ENCODE measurements at regions not wholly inside any gene's neighbourhood (a gene's known extent, or its start where the extent isn't known, plus 50 kb on each side); places are given as distances from the start of the nearest gene placed in this dataset.
"Not testable (repeated sequence)": the region's sequence is repeated elsewhere in the genome, so short reads cannot be mapped to it uniquely, and the experiment has no call there.

GRCh38 chr12:62196146-62196545, 64.1 kb upstream of the USP15 start:
- no peak overlapping the region for H3K4me3 ChIP-seq (ENCODE audit: low read depth, low read length)
- TF ChIP-seq CTCF (conservative IDR thresholded peaks at IDR 0.05; ENCODE audit: low read depth, low read length), result no peak
- DNase-seq (ENCODE audit: low read depth), result no peak

- H3K4me3 ChIP-seq (ENCODE audit: low read depth, low read length); DNase-seq (ENCODE audit: low read depth): not testable (repeated sequence)
These were observed 57.3 kb upstream of the USP15 start for GRCh38 chr12:62202861-62203260.

- H3K4me3 ChIP-seq (ENCODE audit: low read depth, low read length), result no peak overlapping the region
- TF ChIP-seq CTCF (conservative IDR thresholded peaks at IDR 0.05; ENCODE audit: low read depth, low read length), result no peak
- no peak for DNase-seq (ENCODE audit: low read depth)
These were observed 54.9 kb upstream of the USP15 start for GRCh38 chr12:62205346-62205745.

GRCh38 chr12:62207248-62207647, 53.0 kb upstream of the USP15 start:
- no peak for TF ChIP-seq CTCF (conservative IDR thresholded peaks at IDR 0.05; ENCODE audit: low read depth, low read length)
- no peak overlapping the region for H3K4me3 ChIP-seq (ENCODE audit: low read depth, low read length)
- no peak for DNase-seq (ENCODE audit: low read depth)

Measured in epithelial cell of proximal tubule (primary cell).